Pons (tissue), 1 donor: ENCODE measurements at regions not wholly inside any gene's neighbourhood (a gene's known extent, or its start where the extent isn't known, plus 50 kb on each side); places are given as distances from the start of the nearest gene placed in this dataset.

Experiments
- DNase-seq: peaks from one replicate; pipeline ENCODE4 v3.0.0-alpha.2; 2016; ENCODE audit warnings: low spot score

DNA sequence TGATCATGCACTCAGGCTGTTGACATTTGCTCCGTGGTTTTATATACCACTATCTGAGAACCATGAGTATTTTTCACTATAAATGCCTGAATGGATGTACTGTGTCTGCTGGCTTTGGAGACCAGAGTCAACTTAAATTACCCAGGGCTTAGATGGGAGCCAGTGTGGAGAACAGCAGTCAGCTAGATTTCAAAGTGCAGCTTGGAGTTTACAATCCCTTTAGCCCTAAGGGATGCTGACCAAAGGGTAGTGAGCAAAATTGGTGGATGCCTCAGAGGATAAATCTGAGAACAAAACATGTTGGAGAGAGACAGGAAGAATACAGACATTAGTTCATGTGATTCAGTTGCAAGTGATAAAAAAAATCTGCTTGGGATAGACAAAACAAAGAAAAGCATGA is 327.5 kb downstream of the C11orf87 start:
- no peak for DNase-seq

DNA sequence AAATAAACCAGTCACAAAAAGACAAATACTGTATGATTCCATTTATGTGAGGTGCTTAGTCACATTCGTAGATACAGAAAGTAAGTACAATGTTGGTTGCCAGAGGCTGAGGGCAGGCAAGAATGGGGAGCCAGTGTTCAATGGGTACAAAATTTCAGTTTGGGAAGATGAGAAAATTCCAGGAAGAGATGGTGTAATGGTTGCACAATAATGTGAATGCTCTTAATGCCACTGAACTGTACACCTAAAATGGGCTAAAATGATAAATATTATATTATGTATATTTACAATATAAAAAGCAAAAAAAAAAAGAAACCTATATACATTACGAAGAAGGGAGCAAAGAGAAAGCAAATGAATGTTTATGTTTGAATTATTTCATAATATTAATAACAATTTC is 329.0 kb downstream of the C11orf87 start:
- DNase-seq = no peak

DNA sequence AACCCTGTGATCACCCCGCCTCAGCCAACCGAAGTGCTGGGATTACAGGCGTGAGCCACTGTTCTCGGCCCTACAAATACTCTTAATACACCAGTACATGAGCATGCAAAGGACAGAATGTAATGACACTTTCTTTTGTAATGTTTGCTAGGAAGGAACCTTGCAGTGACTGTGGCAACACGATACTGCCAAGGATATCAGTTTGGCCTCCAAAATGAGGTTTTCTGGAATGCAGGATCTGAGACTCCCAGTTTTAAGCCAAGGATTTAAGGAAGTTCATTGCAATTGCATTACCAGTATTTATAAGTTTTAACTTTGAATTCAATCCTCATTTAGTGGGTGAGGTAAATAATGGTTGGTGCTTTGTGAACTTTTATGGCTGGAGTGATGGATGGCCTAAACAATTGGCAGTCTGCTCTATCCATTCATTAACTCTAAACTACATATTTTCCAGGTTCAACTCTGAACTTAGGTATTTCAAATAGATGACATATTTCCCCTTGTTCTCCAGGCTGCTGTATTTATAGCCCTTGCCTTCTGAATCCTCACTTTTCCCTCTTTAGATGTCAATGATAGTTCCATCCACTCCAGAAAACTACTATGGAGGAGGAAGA is 330.3 kb downstream of the C11orf87 start:
- DNase-seq = no peak

DNA sequence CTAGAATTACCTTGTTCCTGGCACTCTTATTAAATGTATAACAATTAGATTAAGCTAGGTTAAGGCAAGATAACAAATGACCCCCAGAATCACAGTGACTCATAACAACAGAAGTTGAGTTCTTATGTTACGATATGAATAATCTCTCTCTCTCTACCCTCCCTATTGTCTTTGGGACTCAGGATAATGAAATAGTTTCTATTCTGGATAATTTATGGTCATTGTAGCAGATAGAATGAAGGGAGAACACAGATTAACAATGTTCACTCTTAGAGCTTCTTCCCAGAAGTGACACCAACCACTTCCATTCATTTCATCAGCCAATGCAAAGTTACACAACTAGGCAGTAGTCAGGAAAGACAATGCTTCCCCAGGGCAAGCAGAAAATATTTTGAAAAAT is 334.5 kb downstream of the C11orf87 start:
- no peak for DNase-seq

DNA sequence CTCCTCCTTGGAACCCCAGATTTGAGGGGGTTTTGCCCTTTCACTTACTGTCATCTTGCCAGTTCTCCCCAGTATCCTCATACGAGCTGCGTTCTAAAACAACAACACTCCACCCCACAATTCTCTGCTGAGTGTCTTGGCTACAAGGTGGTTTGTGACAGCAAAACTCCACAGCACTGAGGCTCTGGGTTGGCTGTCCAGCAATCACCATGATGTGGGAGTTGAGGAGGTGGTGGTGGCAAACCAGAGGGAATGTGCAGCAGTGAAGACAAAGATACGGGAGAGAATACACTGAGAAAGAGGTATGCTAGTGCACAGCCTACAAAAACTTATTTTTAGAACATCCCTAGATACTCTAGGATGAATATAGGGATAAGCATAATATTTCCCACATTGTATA is 335.0 kb downstream of the C11orf87 start:
- DNase-seq = no peak

DNA sequence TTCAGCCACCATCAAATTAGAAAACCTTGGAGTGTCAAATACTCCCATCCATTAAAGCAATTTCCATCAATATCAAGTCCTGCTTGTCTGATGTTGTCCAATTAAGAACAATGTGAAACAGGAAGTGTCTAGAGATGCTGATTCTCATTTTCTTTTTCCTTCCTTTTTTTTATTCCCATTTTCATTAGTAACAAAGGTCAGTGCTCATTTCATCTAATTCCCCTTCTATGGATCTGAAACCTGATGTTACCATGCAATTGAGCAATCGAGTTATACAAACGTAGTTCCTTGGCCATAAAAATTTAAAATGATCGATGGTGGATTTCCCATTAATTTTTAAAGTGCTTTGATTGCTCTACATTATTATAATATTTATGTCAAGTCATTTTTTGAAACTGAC is 330.6 kb upstream of the ZC3H12C start:
- no peak for DNase-seq

DNA sequence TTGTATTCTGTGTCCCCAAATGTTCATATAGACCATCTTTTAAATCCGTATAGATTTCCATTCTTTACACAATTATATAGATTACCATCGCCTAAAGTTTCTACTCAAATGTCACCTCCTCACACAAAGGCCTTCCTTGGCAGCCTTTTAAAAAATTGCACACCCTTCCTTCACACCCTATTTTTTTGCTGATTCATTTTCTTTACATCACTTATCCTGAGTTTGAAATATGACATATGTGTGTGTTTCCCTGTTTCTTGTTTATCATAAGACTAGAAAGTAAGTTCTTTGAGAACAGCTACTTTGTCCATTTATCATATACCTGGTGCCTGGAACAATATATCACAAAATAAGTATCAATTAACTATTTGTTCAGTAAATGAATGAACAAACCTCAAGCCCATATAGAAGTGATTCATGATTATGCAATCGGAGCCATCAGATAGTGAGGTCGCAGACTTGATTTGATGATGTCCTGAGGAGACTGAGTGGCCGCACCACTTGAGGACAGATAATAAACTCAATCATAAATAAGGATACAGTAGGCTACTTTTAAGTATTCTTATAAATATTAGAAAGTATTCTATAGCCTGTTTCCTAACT is 327.4 kb upstream of the ZC3H12C start:
- no peak for DNase-seq

DNA sequence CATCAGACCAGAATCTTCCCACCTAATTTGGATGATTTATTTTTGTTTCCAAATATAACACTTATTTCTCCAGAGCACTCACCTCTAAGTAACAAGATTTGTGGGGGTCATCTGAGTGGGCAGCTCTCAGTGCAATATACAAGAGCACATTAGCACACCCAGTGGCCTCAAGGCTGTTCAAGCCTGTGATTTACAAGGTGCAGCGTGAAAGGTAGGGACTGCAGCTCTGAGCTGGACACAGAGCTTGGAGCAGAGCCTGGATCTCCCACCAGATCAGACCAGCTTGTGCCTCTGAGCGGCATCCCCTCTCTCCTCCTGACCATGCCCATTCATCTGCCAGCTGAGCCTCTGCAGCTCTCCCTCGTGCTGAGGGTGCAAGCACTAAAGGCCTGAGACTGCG is 323.3 kb upstream of the ZC3H12C start:
- DNase-seq = no peak

DNA sequence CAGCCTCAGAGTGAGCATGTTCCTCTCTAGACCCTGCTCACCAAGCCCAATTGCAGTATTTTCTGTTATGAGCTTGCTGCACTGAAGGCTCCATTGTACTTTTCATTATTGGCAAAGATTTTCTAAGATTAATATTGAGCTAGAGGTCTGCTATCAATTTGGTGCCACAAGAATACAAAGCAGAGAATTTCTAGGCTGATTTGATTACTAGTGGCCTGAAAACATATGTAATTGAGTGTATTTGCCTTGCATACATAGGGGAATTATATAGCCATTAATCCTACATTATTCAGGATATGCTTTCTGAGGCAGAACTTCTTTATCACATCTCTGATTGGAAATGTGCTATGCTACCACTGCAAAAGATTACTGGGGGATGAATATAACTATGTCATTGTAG is 322.9 kb upstream of the ZC3H12C start:
- no peak for DNase-seq

DNA sequence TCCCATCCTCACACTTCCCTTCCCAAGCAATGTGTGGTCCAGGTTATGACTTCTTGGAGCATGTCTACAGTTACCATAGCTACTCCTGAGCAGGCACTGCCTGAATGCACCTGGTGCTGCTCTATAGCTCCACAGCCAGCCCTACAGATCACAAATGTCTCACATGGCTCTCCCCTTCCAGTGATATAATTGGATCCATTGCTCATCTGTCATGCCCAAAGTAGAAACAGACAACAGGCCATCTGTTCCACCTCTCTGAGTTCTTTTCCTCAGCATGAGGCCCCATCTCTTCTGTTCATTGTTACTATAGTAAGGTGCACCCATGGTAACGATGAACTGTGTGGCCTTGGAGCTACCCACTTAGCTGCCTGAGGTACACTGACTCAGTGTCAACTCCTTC is 320.3 kb upstream of the ZC3H12C start:
- peak; percentile 22 for DNase-seq

DNA sequence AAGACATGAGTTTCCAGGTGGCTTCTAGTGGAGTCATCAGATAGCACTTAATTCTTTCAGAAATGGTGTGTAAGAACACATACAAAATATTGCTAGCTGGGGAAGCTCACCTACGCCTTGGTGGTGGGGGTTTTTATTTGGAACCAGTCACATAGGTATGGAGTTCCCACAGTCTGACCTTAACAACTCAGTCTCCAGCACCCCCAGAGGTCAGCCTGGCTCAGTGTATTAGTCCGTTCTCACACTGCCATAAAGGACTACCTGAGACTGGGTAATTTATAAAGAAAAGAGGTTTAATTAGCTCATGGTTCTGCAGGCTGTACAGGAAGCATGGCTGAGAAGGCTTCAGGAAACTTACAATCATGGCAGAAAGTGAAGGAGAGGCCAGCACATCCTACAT is 317.5 kb upstream of the ZC3H12C start:
- DNase-seq = no peak

DNA sequence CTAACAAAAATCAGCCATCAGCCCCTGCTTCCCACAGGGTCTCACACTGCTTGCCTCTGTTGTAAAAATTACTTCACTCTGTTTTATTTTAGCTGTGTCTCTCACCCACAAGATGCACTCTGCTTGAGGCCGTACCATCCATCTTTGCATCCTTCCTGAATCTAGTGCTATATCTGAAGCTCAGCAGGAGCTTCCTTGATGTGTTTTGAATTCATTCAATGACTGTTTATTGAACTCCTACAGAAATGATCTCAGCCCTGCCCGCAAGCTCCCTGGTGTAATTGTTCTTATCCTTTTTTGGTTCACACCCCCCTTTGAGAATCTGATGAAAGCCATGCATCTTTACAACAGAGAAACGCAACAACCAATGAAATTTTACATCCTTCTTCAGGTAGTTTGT is 310.2 kb upstream of the ZC3H12C start:
- DNase-seq = no peak

DNA sequence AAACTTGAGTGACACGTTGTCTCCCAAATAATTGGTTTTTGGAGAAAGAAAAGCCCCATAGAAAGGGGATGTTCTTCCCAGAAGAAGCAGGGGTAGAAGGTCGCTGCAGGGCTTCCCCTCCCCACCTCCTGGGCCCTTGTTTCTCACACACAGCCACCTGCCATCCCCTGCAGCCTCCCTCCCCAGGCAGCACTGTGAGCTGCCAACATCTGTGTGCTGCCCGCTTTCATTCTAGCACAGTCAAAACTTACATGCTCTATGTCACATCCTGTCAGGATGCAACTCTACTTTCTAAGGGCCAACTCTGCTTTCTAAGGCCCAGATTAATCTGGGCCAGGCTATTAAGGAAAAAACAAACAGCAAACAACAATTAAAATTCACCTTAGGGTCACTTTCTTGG is 309.4 kb upstream of the ZC3H12C start:
- no peak for DNase-seq

DNA sequence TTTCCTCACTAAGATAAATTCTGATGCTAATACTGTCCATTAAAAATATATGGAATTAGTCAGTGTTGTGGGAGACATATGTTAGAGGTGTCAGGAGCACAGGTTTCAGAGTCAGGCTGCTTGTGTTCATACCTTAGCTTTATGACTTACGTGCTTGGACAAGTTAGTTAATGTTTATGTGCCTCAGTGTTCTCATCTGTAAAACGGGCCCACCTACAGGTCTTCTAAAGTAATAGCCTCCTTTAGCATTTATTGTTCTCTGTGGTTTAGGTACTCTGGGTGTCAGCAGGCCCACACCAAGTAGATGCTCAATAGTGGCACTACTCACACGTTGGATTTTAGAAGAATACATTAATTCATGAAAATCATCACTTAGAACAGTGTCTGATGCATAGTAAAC is 308.7 kb upstream of the ZC3H12C start:
- DNase-seq = no peak

DNA sequence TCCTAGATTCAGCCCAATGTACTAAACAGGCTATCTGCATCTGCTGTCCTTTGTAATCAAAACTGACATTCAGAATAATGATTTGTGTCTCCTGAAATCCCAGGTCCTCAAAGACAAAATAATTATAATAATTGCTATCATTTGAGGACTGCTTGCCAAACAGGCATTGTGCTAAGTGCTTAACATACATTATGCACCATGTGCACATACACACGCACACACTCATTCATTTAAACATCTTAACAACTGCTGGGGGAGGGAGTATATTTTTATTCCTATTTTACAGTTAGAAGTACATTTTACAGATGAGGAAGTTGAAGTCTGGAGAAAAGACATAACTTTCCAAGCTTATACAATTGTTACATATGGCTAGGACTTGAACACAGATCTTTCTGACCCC is 308.0 kb upstream of the ZC3H12C start:
- no peak for DNase-seq

DNA sequence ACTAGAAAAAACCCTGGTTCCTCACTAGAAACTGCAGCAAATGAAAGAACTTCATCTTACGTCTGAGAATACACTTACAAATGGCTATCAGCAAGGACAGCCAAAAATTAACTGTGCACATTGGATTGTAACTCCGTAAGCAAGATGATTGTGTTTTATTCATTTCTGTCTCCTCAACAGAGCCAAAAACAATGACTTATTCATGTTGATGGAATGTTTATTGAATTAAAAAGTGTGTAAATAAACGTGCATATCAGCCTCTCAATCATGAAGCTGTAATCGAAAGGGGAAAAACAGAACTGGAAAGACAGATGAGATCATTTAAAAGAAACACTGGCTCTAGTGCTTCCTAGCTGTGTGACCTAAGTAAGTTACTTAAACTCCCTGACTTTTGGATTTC is 307.5 kb upstream of the ZC3H12C start:
- DNase-seq = peak; percentile 4

DNA sequence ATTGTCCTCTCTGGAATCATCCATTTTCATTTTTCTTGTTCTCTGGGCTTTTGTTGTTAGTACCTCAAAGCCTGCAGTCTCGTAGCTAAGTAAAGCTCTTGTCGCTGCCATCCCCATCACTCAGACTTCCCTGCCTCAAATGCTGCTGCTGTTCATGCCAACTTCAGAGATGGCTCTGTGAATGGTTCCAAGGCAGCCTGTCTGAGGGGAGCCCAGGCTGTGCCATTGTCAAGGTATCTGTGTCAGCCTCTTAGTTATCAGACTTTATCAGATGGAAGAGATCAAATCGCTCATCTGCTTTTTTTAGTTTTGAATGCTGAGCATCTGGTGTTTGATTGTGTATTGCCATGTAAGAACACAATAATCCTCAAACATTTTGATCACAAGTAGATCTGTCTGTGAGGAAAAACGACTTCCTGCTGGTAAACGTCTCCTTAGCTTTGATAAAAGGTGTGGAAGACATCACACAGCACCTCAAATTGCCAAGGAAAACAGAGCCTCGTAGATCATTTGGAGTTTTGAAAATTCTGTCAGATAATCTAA is 304.2 kb upstream of the ZC3H12C start:
- no peak for DNase-seq

DNA sequence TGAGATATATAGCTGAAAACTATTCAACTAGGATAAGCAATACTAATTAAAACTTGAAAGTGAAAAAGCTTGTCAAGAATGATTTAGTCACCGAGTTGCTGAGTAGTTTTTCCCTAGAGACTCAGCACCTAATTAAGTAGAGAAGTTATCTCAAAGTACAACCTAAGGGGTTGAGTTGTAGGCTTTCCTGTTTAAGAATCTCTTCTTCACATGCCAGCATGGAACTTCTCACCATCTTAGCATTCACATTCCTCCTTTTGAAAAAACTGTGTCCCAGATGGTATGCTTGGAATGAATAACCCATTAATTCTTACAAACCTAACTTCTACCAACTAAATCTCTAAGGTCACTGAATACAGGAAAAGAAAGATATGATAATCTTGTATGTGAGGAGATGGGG is 303.3 kb upstream of the ZC3H12C start:
- no peak for DNase-seq

DNA sequence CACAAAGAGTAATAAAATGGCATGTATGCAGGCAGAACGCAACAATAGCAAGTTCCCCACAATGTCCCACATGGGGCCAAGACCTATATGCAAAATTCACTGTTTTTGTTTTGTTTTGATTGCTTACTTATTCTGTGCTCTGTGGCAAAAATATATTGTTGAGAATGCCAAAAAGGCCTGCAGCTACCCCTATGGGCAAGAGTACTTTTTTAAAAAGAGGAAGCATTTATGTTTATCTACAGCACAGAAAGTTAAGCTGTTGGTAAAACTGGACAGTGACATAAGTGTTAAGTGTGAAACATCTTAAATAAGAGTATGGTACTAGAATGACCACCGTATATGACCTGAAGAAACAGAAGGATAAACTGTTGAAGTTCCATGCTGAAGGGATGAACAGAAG is 301.9 kb upstream of the ZC3H12C start:
- no peak for DNase-seq

DNA sequence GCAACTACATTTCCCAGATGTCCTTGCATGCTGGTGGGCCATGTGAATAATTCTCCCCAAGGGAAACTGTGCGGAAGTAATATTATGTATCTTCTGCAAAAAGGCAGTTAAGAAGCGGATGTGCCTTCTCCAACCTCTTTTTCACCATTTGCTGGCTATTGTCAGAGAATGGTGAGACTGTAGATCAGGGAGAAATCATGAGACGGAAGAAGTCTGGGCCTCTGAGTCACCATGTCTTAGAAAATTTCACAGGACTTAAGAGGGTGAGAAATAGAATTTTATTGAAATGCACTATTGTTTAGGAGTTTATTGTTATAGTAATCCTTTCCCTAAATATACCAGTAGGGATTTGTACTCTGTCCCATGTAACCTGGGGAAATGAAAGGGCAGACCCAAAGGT is 298.7 kb upstream of the ZC3H12C start:
- no peak for DNase-seq

DNA sequence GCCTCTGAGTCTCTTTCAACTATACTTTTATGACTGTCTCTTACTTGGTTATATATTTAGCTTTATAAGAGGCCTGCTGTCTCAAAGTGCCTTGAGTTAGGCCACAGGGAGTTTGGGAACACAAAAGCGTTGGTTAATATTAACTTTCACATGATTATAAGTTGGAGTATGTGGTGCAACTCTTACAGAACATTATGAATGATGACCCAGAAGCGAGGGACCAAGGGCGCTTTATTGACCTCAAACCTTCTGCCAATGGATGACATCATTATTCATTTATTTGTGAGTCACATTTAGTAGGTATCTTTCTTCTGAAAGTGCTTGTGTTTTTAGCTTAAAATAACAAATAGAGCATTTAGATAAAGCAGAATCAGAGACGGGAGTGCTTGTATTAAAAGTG is 298.0 kb upstream of the ZC3H12C start:
- no peak for DNase-seq

DNA sequence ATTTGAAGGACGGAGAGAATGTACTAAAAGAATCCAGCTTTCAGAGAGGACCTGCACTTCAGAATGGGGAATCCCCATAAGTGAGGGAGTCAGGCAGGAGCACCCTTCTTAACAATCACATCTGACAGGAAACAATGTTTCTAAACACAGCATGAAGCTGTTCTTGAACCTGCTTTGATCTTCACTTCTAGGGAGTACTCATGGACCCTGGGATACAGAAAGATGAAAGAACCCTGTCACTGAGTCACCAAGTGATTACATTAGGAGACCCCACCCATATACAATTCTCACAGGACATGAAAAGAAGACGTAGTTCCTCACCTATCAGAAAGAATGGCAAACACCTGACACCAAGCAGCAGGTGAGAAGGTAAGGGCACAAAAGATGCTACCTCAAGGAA is 296.9 kb upstream of the ZC3H12C start:
- no peak for DNase-seq

DNA sequence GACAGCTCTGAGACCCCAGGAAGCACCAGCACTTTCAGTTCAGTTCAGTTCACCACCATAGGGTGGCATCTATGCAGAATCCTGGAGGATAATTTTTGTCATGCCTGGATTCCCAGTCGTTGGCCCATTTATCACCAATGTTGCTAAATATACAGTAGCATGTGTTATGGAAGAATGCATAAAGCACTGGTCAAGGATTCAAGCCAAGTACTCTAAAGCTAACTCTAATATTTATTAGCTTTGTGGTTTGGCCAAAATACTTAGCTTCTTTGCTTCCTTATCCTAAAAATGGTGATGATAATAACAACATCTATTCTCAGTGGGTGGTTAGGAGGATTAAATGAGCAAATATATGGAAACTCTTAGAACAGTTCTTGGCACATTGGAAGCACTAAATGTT is 294.7 kb upstream of the ZC3H12C start:
- no peak for DNase-seq

DNA sequence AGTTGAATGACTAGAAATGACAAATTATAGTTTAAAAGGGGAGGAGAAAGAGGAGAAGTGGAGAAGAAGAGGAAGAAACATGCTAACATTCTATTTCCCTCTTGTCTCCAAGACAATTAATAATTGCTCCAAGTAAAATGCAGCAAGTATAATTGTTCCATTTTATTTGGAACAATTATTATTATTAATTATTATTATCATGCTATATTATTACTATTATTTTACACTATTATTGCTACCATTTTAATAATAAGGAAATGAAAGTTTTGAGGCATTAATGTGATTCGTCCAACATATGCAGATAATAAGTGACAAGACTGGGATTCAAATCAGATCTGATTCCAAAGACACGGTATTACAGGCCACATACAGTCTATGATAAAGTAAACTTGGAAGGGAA is 293.6 kb upstream of the ZC3H12C start:
- DNase-seq = no peak
